GM12864 (cell line): ENCODE measurements at regions not wholly inside any gene's neighbourhood (a gene's known extent, or its start where the extent isn't known, plus 50 kb on each side); places are given as distances from the start of the nearest gene placed in this dataset.

Experiments
- DNase-seq: peaks from one replicate; pipeline ENCODE4 v3.0.0-alpha.2; 2011; ENCODE audit warnings: low read depth
- H3K4me3 ChIP-seq: 2 replicates; pipeline ENCODE4 v1.5.1; 2011; ENCODE audit warnings: mild to moderate bottlenecking, low read depth, low read length, control low read depth
- TF ChIP-seq, protein P1 (sequence below): IDR thresholded peaks from 2 replicates; pipeline ENCODE4 v1.5.1; 2011; ENCODE audit warnings: low read depth, mild to moderate bottlenecking, moderate library complexity, low read length, control low read depth, inconsistent platforms; ENCODE audit errors: missing control alignments

GRCh38 chr1:228977741-228978140 lies 242.5 kb downstream of the RHOU start:
- TF ChIP-seq, protein P1, sequence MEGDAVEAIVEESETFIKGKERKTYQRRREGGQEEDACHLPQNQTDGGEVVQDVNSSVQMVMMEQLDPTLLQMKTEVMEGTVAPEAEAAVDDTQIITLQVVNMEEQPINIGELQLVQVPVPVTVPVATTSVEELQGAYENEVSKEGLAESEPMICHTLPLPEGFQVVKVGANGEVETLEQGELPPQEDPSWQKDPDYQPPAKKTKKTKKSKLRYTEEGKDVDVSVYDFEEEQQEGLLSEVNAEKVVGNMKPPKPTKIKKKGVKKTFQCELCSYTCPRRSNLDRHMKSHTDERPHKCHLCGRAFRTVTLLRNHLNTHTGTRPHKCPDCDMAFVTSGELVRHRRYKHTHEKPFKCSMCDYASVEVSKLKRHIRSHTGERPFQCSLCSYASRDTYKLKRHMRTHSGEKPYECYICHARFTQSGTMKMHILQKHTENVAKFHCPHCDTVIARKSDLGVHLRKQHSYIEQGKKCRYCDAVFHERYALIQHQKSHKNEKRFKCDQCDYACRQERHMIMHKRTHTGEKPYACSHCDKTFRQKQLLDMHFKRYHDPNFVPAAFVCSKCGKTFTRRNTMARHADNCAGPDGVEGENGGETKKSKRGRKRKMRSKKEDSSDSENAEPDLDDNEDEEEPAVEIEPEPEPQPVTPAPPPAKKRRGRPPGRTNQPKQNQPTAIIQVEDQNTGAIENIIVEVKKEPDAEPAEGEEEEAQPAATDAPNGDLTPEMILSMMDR, result no peak
- DNase-seq, result no peak
- no peak overlapping the region for H3K4me3 ChIP-seq

DNA sequence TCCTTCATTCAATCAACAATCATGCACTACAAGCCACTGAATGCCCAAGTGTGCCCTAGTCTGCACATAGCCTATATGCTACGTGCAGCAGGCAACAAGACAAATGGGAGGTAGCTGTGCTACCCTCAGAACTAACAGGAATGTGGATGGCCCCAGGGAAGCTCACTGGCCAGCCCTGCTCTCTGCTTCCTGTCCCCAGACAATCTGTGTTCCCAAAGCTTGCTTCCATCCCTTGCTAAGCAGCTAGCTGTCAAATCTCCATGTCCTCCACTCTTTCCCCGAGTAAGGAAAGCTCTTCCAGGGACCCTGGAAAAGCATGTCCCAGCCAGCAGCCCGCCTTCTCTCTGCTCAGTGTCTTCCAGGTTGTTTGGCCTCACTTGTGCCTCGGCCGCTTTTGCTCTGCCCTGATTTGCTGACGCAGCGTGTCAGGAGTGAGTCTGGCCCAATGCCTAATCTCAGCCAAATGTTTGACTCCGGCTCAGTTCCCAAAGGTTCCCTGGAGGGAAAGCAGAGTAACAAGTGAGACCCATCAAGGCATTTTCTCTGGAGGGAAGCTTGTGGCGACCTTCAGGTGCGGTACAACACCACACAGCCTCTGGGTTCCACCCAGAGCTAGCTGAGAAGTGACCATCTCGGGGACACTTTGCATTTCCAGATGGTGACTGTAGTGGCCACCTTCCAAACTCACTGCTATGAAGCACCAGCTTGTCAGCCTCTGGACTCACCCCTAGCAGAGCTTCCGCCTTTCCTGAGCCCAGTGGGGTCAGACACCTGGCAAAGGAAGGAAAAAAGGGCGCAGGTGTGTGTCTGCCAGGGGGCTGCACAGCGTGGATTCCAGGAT lies 243.4 kb downstream of the RHOU start:
- TF ChIP-seq, protein P1, result no peak
- no peak for DNase-seq
- H3K4me3 ChIP-seq, result no peak overlapping the region

GRCh38 chr1:228979325-228979699 lies 244.0 kb downstream of the RHOU start:
- no peak for DNase-seq
- no peak overlapping the region for H3K4me3 ChIP-seq
- TF ChIP-seq, protein P1, result no peak

DNA sequence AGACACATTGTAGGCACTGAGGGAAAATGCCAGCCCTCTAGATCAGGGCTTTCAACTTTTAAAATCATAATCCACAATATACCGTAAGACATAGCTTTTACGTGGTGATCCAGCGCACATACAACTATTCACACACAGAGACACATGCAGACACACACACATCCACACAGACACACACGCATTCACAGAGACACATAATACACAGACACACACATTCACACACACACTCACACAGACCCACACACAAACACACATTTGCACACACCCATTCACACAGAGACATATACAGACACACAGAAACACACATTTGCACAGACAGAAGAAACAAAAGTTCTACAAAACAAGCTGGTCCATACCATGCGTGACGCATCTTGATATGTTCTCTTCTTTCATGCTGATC lies 244.5 kb downstream of the RHOU start:
- no peak for DNase-seq
- TF ChIP-seq, protein P1, result no peak

GRCh38 chr1:228980232-228980937 lies 245.1 kb downstream of the RHOU start:
- no peak for DNase-seq
- H3K4me3 ChIP-seq, result no peak overlapping the region
- TF ChIP-seq, protein P1, result no peak

More for the DNA sequence above, 244.5 kb downstream of the RHOU start:
- H3K4me3 ChIP-seq, result no peak overlapping the region

DNA sequence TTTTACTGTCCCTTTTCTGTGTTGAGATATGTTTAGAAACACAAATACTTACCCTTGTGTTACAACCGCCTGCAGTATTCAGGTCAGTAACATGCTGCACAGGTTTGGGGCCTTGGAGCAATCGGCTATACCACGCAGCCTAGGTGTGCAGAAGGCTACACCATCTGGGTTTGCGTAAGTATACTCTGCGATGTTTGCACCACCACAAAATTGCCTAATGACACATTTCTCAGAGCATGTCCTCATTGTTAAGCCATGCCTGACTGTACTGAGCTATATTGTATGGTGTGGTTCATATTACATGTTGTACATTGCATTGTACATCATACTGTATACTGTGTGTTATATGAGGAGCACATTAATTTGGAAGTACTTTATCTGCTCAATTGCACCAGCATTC lies 247.4 kb downstream of the RHOU start:
- DNase-seq, result no peak
- H3K4me3 ChIP-seq, result no peak overlapping the region
- TF ChIP-seq, protein P1, result no peak
